GDM1 (cell line): ENCODE measurements at regions not wholly inside any gene's neighbourhood (a gene's known extent, or its start where the extent isn't known, plus 50 kb on each side); places are given as distances from the start of the nearest gene placed in this dataset.
"Not testable (repeated sequence)": the region's sequence is repeated elsewhere in the genome, so short reads cannot be mapped to it uniquely, and the experiment has no call there.

ENCODE experiments used
- DNase-seq: peaks from one replicate; lab custom pipeline; 2025; lab: John Stamatoyannopoulos, UW

DNA sequence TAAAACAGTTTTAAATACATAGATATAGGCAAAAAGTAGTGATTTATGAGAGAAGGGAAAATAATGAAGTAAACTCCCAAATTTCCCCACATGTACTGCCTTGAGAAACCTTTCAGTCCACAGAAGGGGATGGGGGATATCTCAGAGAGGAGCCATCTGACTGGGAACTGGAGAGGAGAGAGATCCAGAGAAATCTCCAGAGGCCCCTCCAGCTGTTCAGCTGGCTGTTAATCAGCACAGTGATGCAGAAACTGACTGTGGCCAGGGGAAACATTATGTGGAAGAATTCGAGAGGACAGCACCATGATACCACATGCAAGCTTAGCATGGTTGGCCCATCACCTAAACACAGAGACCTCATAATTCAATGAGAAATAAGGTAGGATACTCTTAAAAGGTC lies 1165.9 kb upstream of the TMEM132C start:
- no peak for DNase-seq

DNA sequence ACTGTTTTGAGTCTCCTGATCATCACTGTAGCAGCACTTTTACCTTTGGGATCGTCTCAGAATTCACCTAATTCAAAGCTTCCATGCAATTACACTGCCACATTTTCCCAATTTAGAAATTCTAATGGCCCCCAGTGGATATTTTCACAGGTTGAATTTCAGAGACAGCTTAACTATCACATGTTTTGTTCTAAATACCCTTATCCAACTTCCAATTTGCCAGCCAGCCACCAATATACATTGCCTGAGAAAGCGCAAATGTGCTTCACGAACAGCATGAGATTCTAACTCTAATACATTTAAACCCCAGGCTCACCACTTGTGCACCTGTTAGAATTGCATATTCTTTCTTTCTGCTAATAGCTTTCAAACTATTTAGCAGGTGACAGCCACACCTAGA lies 1160.9 kb upstream of the TMEM132C start:
- no peak for DNase-seq

- DNase-seq, result no peak
Measured at GRCh38 chr12:127106697-127107096, 1160.3 kb upstream of the TMEM132C start.

GRCh38 chr12:127107744-127108143 lies 1159.2 kb upstream of the TMEM132C start:
- DNase-seq, result no peak

DNA sequence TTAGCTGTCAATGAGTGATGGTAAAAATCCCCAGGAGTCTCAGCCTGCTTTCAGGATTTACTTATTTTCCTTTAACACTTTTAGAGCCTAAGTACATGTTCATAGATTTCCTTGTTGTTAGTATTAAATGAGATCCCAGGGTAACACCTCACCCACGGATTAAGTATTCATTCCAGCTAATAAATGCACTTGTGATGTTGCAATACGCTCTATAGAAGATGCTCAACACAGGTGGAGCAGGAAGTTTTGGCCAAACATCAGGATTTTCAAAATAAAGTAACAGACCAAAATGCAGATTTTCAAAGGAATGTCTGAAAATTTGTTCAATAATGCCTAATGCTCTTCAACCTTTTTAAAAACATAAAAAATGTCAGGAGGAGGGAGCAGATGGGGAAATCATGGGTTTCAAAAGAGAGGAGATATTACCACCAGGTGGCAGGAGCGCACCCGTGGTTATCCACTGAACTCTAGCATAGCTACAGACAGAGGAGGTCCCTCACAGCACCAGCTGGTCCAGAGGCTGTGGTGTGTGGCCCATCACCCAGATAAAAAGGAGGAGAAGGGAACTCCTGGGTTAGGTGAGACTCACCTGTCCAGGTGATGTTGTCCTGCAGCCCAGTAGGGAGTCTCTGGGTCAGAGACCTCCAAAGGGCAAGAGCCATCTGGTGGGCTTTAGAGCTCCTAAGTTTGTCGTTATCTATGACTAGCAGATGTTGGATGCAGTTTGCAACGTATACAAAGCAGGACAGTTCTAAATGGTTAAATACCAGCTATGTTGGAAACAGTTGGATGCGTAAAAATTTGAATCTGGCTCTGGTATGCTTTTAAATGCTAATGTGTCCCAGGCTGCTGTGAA lies 1158.4 kb upstream of the TMEM132C start:
- peak; percentile 8 for DNase-seq

- no peak for DNase-seq
Measured at GRCh38 chr12:127113945-127114344, 1153.0 kb upstream of the TMEM132C start.

GRCh38 chr12:127115468-127116035 lies 1151.4 kb upstream of the TMEM132C start:
- no peak for DNase-seq

DNA sequence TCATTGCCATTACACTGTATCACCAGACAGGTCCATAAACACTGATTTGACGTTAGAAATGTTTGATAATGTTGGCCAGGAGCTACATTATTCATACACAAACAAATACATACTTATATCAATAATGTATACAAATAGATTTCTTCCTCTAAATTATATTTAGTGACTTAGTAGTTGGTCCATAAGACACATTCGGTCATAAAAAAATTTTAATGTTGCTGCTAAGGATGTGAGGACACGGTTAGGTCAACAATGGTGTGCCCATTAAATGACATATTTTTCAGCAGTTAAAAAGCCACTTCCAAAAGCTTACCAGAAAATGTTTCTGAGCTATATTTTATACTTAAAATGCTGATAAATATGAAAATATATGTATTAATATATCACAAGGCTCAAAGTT lies 1148.7 kb upstream of the TMEM132C start:
- DNase-seq, result no peak

DNA sequence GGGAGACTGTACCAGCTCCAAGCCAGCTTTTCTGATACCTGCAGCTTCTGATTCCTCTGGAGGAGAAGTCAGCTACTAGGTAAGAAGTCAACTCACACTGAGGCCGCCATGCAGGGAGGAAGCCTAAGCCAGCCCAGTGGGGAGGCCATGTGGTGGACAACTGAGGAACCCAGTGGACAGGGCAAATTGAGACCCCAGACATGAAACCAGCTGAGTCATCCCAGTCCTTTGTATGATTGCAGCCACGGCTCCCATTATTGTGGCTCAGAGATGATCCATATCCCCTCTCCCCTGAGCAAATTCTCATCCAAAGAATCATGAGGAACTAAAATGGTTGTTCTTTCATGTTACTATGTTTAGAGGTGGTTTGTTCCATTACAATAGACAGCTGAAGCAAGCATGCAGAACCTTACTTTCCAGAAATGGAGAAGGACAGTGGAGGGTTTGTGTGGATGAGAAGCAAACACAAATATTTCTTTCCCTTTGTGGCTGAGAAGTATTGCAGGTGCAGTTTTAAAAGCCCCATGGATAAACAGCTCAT lies 1147.3 kb upstream of the TMEM132C start:
- DNase-seq, result no peak

- no peak for DNase-seq
Measured at GRCh38 chr12:127120851-127121250, 1146.1 kb upstream of the TMEM132C start.

GRCh38 chr12:127121494-127122084 lies 1145.4 kb upstream of the TMEM132C start:
- no peak for DNase-seq

DNA sequence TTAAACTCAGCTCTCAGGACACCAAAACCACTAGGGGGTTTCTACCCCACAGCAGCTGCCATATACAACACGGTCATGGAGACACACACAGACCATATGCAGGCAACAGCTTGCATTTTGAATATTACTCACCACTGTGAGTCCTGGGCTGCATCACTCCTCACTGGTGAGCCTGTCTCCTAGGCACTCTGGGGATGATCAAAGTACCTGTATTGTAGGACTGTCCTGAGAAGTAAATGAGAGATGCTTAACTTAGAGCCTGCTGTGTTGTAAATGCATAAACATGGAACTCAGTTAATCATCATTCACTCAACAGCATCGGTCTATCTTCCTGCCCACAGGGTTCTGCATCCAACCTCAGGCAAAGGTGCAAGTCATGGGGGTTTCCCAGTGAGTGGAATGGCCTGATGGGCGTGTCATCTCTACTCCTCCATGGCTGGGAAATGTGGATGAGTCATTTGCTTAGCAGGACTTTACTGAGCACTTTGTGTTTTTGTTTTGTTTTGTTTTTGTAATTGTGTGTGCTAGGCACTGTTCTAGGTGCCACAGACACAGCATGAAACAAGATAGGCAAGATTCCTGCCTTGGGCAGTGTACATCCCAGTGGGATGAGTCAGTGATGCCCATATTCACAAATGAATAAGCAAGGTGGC lies 1141.2 kb upstream of the TMEM132C start:
- DNase-seq, result no peak

DNA sequence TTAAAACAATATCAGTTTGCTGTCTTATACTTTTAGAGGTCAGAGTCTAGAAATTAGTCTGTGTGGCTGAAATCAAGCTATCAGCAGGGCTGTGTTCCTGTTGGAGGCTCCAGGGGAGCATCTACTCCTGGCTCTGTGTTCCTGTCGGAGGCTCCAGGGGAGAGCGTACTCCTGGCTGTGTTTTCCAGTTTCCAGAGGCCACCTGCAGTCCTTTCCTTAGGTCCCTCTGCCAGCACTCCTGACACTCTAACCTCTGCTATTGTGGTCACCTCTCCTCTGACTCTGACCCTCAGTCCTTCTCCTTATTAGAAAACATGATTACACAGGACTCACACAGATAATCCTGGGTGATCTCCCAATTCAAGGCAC lies 1140.7 kb upstream of the TMEM132C start:
- no peak for DNase-seq

DNA sequence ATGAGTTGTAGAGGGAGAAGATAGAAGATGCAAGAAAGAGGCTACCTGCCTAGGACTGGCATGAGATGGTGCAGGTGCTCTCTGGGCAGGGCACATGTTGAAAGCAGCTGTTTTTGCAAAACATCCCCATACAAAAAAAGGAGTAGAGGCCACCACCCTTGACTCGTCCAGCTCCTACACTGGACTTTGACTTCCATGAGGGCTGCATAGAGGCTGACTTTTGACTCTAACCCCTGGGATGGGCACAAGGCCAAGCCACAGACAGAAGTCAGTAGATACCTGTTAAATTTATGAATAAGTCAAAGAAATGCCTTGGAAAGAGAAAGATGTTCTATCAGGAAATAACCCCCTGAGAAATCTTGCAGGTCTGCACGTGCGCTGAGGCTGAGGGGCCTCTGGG lies 1139.1 kb upstream of the TMEM132C start:
- no peak for DNase-seq

DNA sequence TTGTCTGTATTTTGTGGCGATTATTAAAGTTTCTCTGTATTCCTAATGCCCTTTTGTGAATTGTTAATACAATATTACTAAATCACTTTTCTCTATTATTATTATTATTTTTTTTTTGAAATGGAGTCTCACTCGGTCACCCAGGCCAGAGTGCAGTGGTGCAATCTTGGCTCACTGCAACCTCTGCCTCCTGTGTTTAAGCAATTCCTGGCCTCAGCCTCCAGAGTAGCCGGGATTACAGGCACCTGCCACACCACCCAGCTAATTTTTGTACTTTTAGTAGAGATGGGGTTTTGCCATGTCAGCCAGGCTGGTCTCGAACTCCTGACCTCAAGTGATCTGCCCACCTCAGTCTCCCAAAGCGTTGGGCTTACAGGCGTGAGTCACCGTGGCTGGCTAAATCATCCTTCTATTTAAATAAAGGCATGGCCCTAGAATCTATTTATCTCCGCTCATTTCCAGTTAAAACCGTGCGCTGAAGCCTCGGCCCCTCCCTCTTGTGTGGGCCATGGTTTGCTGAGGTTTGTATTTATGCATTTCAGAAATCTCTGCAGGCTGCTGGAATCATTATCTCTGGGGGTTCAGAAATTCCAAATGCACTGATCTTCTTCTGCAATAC lies 1136.4 kb upstream of the TMEM132C start:
- DNase-seq, result no peak

GRCh38 chr12:127133675-127134335 lies 1133.2 kb upstream of the TMEM132C start:
- DNase-seq, result no peak

- not testable (repeated sequence) for DNase-seq
Measured at GRCh38 chr12:127140864-127141484, 1126.0 kb upstream of the TMEM132C start.

GRCh38 chr12:127143020-127143419 lies 1124.0 kb upstream of the TMEM132C start:
- DNase-seq, result no peak

DNA sequence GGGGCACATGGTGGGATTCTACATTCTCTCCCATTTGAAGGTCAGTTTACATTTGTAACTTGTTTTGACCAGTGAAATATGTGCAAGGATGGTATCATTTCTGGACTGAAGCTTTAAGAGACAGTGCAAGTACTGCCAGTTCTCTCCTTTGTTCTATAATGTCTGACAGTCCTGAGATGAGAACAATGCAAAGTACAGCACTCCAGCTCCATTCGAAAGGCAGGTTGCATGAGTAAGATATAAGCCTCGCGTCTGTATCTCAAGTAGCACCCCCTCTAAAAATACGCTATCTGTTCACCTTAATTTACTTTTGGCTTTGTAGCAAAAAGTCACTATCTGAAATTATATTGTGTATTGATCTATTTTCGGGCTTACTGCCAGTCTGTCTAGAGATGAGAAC lies 1122.2 kb upstream of the TMEM132C start:
- no peak for DNase-seq

- DNase-seq, result no peak
Measured at GRCh38 chr12:127145241-127145928, 1121.6 kb upstream of the TMEM132C start.
